H54 (cell line): ENCODE measurements at regions not wholly inside any gene's neighbourhood (a gene's known extent, or its start where the extent isn't known, plus 50 kb on each side); places are given as distances from the start of the nearest gene placed in this dataset.
A peak's percentile ranks its signal among the peaks of the same experiment; 100 is the strongest.
"Not testable (repeated sequence)": the region's sequence is repeated elsewhere in the genome, so short reads cannot be mapped to it uniquely, and the experiment has no call there.

Source experiments
- DNase-seq: peaks from one replicate; pipeline ENCODE4 v3.0.0; 2011; ENCODE audit warnings: low spot score, mixed read lengths; ENCODE audit not compliant: insufficient read length
- FAIRE-seq: peaks from 3 replicates; lab custom pipeline; 2011; peaks lifted over from hg19 to GRCh38; lab: Jason Lieb, UNC
- POLR2A ChIP-seq: IDR thresholded peaks from 2 replicates; pipeline ENCODE4 v1.6.1; 2011; ENCODE audit warnings: low read depth, mild to moderate bottlenecking, low read length

DNA sequence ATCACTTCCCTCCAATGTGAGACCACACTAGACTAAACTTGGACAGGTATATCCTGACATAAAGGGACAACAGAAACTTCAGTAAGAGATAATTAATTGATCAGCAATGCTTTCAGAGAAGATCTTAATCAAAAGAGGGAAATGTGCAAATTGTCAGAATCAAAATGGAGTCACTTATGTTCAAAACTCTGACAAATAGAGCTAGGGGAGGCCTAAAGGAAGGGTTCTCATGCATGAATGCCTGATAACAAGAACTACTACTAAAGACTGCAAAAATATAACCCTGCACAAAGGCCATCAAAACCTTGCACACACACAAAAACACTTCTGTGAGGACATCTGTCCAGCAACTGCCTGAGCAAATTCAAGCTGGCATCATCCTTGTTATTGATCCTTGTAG is 637.5 kb upstream of the INTU start:
- DNase-seq = no peak
- TF ChIP-seq POLR2A = no peak
- FAIRE-seq = no peak

DNA sequence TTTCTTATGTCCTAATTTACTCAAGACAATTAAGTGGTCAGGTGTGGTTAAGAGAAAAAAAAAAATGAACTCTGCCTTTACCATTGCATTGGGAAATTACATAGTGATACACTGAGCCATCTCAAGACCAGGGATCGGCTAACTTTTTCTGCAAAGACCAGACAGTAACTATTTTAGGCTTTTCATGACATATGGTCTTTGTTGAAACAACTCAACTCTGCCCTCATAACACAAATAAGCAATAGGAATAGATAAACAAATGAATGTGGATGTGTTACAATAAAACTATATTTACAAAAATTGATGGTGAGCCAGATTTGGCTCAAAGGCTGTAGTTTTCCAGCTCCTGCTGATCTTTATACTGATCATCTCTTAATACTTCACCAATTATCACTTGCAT is 632.6 kb upstream of the INTU start:
- TF ChIP-seq POLR2A = no peak
- FAIRE-seq (no peak), DNase-seq (no peak)

DNA sequence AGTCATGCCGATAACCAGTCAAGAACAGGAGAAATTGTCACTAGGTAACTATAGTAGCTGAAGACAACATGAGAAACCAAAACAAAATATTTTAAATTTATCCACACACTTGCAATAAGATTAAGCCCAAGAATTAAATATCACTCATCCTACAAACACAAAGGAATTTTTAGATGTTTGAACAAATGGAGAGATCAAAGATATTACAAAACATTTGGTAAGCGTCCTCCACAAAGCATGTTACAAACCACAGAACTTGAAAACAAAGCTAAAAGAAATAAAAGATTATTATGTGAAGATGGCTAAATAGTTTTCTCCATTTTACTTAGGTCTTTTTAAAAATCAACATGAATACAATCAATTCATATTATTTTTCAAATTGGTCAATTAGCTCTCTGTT is 631.9 kb upstream of the INTU start:
- FAIRE-seq = no peak
- no peak for TF ChIP-seq POLR2A
- DNase-seq = no peak

DNA sequence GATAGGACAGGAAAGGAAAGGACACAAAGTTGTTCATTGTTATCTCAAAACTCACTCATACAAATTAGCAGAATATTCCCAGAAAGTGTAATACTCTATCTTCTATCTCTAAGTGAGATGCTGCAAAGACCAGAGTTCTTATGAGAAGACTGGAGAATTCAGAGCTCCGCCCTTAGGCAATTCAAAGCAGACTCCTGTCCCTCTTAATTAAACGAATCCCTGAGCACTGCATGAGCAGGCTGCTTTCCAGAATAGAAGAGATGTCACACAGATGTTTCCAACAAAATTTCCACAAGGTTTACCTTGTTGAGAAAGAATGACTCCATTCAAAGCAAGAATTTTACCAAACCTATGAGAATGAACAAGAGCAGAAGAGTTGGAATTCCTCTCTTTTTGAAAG is 630.8 kb upstream of the INTU start:
- TF ChIP-seq POLR2A = no peak
- no peak for DNase-seq
- FAIRE-seq = no peak

DNA sequence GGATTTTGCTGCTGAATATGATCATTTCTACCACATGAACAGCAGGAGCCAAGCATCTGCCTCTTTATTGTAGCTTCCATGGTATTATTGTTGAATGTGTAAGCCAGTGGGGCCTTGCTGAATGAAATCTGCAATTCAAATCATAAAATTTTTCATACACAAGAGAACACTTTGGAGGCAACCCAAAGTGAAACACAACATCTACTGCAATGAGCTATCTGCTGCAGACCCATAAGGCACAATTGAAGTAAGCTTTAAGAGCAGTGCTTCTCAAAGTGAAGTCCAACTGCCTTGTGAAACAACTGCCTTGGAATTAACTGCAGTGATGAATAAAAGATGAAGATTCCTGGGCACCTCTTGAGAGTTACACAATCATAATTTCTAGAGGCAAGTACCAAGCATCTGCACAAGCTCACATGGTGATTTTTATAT is 626.3 kb upstream of the INTU start:
- TF ChIP-seq POLR2A = no peak
- DNase-seq (no peak), FAIRE-seq (no peak)

DNA sequence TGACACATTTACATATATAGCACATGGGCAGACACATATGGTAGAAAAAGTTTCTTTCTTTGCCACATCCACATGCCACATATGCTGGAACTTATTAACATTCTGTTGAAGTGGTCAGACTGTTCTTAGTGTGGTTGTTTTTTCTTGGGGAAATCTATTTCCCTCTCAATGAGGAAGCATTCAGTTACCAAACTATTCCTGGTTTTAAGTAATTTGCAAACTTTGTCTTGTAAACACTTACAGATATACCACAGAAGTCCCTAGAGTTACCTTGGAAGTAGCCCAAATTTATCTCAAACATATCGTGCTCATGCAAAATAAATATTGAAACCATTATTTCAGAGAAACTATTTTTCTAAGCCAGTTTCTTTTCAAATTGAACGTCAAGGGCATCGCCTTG is 625.5 kb upstream of the INTU start:
- no peak for DNase-seq
- no peak for FAIRE-seq
- TF ChIP-seq POLR2A = no peak

DNA sequence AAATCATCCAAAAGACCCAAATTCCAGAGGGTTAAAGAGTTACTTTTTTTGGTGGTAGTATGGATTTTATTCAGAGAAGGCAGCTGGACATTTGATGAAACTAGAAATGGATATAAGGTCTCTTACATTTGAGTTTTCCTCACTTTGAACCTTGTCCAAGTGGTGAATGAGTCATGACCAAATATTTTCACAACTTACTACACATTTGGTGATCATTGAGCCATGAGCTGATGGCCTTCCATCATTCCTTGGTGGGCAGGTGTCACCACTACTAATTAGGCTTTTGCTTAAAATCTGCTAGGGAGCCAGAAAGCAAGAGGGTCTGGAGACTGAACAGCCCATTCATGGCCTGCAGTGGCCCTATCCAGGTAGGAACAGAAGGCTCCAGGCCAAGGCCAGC is 620.2 kb upstream of the INTU start:
- no peak for TF ChIP-seq POLR2A
- peak; percentile 20 for FAIRE-seq
- no peak for DNase-seq

DNA sequence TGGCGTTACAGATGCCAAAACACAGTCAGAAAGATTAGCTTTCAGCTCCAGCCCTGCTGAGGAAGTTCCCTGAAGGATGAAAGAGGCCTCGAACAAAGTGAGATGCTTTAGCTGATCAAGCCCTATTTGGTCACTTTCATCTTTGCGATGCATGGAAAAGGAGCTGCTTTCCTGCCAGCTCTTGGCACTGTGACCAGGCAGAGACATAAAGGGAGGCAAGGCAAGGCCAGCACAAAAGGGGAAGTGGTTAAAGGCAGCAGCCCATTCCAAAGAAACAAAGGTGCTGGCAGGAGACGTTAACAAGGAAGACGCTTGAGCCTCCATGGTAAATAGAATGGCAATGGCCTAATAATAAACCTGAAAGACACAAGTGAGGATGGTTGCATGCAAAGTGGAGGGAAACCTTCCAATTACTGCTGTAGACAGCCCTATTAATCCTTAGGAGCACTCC is 617.1 kb upstream of the INTU start:
- FAIRE-seq = no peak

DNA sequence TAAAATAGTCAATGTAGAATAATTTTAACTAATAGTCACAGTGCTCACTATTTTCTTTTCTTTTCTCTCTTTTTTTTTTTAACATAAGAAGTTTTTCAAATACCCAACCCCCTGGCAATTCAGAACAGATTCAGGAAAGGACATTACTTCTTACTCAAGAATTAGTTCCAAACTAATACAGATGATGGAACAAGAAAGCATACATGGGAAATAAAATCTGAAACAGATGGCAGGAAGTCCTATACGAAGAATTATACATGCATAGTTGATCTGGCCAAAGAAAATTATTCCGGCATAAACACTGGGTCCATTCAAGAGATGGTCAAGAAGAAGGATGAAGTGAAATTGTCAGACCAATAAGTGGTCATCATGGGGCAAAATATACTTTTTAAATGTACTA is 614.4 kb upstream of the INTU start:
- FAIRE-seq (no peak), DNase-seq (no peak)
- no peak for TF ChIP-seq POLR2A

More for the DNA sequence above, 617.1 kb upstream of the INTU start:
- TF ChIP-seq POLR2A = no peak
- no peak for DNase-seq

DNA sequence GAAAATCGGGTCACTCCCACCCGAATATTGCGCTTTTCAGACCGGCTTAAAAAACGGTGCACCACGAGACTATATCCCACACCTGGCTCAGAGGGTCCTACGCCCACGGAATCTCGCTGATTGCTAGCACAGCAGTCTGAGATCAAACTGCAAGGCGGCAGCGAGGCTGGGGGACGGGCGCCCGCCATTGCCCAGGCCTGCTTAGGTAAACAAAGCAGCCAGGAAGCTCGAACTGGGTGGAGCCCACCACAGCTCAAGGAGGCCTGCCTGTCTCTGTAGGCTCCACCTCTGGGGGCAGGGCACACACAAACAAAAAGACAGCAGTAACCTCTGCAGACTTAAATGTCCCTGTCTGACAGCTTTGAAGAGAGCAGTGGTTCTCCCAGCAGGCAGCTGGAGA is 611.9 kb upstream of the INTU start:
- not testable (repeated sequence) for FAIRE-seq, DNase-seq

DNA sequence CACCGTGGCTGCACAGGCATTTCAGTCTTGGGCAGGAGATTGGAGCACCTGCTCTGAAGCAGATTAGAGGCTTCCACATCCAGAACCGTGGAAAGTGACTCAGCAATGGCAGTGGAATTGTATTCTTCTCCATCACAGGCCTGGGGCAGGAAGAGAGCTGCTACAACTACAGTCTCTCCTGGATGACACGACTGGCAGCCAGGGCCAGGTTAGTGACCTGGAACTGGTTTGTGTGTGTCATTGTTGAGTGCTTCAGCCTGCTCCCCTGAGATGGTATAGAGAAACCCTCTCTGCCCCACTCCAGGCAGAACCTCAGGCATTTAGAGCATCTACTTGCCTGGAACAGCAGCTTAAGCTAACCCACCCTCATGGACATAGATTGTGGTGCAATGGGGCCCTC is 596.5 kb upstream of the INTU start:
- DNase-seq = no peak
- no peak for TF ChIP-seq POLR2A
- no peak for FAIRE-seq

DNA sequence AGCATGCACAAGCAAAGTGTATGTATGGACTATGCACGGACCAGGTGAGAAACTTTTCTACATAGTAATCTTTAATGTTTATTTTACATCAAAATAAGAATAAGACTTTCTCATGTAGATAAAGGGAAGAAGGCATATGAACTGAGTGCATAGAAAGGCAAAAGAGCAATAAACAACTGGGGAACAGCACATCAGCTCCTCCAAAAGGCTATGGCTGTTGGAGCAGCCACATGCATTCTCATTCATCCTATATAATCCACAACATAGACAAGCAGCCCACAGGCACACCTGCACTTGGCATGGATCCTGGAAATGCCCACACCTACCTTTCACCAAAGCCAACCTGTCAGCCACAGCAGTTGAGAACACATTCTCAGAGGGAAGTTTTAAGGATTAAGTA is 586.9 kb upstream of the INTU start:
- FAIRE-seq = no peak
- no peak for TF ChIP-seq POLR2A
- DNase-seq = no peak

DNA sequence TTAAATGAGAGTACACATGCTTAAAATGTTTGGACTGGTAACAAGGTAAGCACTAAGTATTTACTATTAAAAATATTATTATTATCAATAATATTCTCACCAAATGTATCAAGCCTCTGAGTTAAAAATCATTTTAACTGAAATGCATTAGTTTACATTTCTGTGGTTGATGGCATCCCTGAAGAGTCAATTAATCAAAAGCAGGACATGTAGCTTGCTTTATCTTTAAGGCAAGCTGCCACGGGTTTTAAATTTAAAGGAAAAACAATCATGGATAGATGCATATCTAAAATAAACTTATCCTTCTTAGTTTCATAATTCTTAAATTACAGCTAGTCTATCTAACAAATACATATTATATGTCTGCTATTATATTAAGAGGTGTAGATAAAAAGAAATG is 584.8 kb upstream of the INTU start:
- no peak for FAIRE-seq
- TF ChIP-seq POLR2A = no peak
- no peak for DNase-seq

DNA sequence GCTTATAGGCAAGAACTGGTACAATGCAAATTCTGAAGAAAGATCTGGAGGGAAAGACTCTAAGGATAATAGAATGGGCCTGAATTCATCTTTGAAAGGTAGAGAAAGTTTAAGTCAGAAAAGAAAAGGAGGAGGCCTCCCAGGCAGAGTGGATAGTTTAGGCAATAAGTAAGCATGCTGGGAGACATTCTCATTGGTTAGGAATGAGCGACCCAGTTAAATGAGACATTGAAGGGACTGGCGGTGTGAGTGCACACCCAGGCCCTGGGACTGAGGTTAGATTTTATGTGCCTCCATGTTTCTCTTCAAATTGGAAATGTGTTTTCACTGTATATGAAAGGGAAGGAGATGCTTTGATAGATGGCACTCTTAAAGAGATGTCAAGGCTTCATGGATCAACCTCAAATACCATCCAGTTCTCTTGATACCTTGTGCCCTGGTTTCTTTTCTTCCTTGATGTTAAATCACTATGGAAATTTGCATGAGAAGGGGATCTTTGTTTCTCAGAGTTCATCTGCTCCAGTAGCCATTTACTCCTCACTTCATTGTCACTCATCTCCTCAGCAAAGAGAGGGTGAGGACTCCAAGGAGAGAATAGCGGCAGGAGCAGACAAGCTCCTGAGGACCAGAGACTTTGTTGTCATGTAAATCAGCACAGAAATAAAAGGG is 584.2 kb upstream of the INTU start:
- no peak for TF ChIP-seq POLR2A
- DNase-seq (no peak), FAIRE-seq (no peak)

DNA sequence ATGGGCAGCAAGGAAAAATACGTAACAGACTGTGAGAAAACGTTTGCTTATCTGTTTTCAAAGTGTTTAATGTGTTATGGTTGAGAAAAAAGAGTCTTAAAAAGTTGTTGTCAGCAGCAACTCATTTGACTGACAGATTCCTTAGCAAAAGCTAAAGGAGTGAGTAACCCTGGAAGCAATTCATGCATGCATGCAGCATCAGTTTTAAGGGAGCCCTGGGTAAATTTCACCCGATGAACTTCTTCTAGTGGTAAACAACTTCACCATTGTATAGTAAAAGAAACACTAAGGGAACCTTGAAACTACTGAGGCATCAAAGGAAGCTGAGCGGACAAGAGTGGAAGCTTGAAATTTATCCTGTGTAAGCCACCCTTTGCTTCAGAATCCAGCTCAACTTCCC is 583.2 kb upstream of the INTU start:
- no peak for TF ChIP-seq POLR2A
- DNase-seq = no peak
- FAIRE-seq = no peak
